GM06990 (cell line): ENCODE measurements at regions not wholly inside any gene's neighbourhood (a gene's known extent, or its start where the extent isn't known, plus 50 kb on each side); places are given as distances from the start of the nearest gene placed in this dataset.

Experiments
- DNase-seq: peaks from one replicate; pipeline ENCODE4 v3.0.0-alpha.2; 2011; ENCODE audit not compliant: insufficient read length; ENCODE audit errors: extremely low read depth
- H3K27me3 ChIP-seq: replicated peaks from 2 replicates; pipeline ENCODE4 v1.6.0; 2011; ENCODE audit warnings: low read length; ENCODE audit not compliant: control insufficient read depth, insufficient read depth
- H3K36me3 ChIP-seq: 2 replicates; pipeline ENCODE4 v1.5.1; 2011; ENCODE audit warnings: low read length; ENCODE audit not compliant: control insufficient read depth, insufficient read depth
- H3K4me3 ChIP-seq: replicated peaks from 2 replicates; pipeline ENCODE4 v1.5.1; 2011; ENCODE audit warnings: low read depth, mild to moderate bottlenecking, control low read depth, low read length
- CTCF ChIP-seq: IDR thresholded peaks from 2 replicates; pipeline ENCODE4 v1.5.1; 2011; ENCODE audit warnings: low read length, control low read depth, mild to moderate bottlenecking, inconsistent platforms; ENCODE audit not compliant: insufficient read depth, poor library complexity, severe bottlenecking

GRCh38 chr11:11756718-11757117, 85.1 kb upstream of the USP47 start:
- Histone ChIP-seq H3K4me3 (no peak overlapping the region), H3K27me3 (no peaks in the 10 kb centered on the region; the same call in 1 of the 2 replicates), H3K36me3 (no peaks in the 10 kb centered on the region)
- no peak for TF ChIP-seq CTCF
- DNase-seq, result no peak

GRCh38 chr11:11755871-11756270, 85.9 kb upstream of the USP47 start:
- DNase-seq, result no peak
- no peaks in the 10 kb centered on the region; the same call in none of the 2 replicates for H3K27me3 ChIP-seq
- no peak for TF ChIP-seq CTCF
- no peak overlapping the region for H3K4me3 ChIP-seq
- no peaks in the 10 kb centered on the region for H3K36me3 ChIP-seq

- Histone ChIP-seq H3K36me3 (no peaks in the 10 kb centered on the region), H3K4me3 (no peak overlapping the region), H3K27me3 (no peaks in the 10 kb centered on the region; the same call in none of the 2 replicates)
- DNase-seq, result no peak
- no peak for TF ChIP-seq CTCF
Observed at GRCh38 chr11:11752679-11753078, 89.1 kb upstream of the USP47 start.

- no peak for DNase-seq
Observed at GRCh38 chr11:11750017-11750878, 91.5 kb upstream of the USP47 start.

GRCh38 chr11:11748706-11749365, 92.9 kb upstream of the USP47 start:
- Histone ChIP-seq H3K4me3 (no peak overlapping the region), H3K36me3 (no peaks in the 10 kb centered on the region), H3K27me3 (no peaks in the 10 kb centered on the region; the same call in none of the 2 replicates)
- no peak for DNase-seq
- no peak for TF ChIP-seq CTCF

More at GRCh38 chr11:11750017-11750878, 91.5 kb upstream of the USP47 start:
- Histone ChIP-seq H3K27me3 (no peaks in the 10 kb centered on the region; the same call in none of the 2 replicates), H3K36me3 (no peaks in the 10 kb centered on the region), H3K4me3 (no peak overlapping the region)
- TF ChIP-seq CTCF, result no peak
